NCI-H2107 (cell line): ENCODE measurements at regions not wholly inside any gene's neighbourhood (a gene's known extent, or its start where the extent isn't known, plus 50 kb on each side); places are given as distances from the start of the nearest gene placed in this dataset.
A peak's percentile ranks its signal among the peaks of the same experiment; 100 is the strongest.

Experiments
- DNase-seq: peaks from one replicate; lab custom pipeline; 2025; lab: John Stamatoyannopoulos, UW

DNA sequence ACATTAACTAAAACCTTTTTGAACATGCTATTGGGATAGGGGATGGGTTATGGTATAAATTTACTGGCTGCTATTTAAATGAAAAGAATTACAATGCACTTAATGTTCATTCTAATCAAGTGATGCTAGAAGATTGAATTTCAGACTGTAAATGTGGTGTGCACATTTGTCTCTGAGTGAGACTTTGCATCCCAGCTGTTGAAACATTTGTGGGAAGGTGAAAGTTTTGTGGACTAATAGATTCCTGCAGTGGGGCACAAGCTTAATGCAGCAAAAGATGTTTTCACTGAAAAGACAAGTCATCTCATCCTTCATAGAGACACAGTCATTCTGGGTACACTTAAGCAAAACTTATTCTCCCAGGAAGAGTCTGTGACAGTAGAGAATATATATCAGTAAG is 323.6 kb downstream of the NFIB start:
- DNase-seq, result no peak

- no peak for DNase-seq
These were observed 325.0 kb downstream of the NFIB start for GRCh38 chr9:13988944-13989343.

DNA sequence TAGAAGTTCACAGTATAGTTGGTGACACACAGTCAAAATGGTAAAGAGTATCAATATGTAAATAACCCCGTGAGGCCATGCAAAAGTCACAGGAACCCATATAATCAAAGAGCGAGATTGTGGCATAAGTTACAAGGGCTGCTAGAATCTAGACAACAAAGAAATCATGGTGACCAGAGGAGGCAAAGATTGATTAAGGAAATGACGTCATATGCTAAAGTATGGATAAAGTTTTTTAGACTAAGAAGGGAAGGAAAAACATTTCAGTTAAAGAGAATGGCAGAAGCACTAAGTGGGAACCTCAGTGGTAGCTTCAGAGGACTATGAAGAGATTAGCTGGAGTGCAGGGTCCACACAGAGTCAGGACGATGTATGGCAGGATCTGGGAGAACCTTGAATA is 330.3 kb downstream of the NFIB start:
- DNase-seq, result no peak

DNA sequence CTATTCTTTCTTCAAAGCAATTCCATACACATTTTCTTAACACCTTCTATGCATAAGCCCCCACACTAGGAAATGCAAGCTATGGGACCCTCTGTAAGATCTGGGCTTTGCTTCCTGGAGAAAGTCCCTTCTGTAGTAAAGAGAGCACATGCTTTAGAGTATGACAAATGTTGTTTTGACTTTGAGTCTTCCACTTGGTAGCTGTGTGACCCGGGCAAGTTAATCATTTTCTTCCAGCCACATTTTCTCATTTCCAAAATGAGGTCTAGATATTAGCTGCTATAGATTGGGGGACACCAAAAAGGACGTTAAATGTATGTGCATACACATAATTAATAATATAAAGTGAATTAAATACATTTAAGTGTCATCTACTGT is 334.0 kb downstream of the NFIB start:
- no peak for DNase-seq

- DNase-seq, result no peak
These were observed 338.2 kb downstream of the NFIB start for GRCh38 chr9:13975611-13976290.

DNA sequence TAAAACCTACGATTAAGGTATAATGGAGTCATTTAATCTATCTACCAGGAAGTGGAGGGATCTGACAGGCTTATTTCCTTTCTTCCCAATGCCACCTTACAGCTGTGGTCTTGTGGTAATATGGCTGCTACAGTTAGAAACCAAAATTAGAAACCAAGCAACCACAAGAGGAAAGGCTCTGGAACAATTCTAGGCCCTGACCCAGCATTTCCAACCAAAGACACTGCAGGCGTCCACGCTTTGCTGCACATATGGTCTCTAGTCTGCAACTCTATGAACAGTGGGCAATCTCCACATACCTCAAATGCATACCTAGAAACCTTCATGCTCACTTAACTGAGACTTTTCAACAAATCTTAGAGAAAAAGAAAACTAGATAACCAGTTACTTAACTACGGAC is 339.1 kb downstream of the NFIB start:
- no peak for DNase-seq

DNA sequence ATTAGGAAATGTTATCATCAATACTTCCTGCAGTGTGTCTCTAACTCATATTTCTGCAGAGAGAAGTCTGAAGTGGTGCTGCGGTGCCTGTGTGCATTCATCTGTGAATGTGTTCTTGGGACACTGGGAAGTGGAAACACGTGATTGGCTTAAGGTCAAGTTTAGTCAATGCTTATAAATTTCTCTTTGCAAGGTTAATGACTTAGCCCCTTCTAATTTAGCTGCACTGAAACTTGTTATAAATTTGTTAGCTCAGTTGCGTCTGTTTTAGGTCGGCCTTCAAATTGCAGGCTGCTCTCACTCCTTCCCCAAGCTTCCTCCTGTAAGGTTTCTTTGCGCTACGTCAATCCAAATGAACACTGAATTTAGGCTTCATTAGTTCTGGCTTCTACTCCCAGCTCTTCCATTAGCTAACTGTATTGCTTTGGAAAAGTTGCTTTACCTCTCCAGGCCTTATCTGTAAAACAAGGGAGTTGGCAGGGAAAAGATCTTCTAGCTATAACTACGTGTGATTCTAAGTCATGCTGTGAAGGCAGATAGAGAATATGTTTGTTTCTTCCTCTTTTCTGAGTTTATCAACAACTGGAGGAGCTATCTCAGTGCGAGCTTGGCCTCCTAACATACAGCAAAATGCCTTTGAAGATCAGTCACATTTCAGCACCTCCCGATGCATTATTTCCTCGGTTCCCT is 341.8 kb downstream of the NFIB start:
- no peak for DNase-seq

- no peak for DNase-seq
These were observed 342.5 kb downstream of the NFIB start for GRCh38 chr9:13971415-13971814.

DNA sequence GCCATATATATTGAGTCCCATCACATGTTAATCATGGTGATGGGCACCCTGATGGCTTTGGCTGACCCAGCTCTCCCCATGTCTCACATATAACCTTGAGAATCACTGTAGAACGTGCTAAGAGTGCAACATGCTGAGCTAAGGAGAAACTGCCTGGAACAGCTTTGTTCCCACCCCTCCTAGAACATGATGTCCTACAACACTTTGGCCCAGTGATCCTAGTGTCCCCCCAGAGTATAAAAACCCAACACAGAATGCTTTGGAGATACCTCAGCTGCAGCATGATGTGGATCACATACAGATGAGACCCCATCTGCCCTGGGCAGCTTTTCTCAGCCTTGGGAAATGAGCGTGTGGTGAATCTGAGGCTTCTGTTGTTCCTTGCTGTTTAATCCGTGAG is 343.5 kb downstream of the NFIB start:
- no peak for DNase-seq

- DNase-seq, result no peak
These were observed 343.9 kb downstream of the NFIB start for GRCh38 chr9:13970018-13970417.

DNA sequence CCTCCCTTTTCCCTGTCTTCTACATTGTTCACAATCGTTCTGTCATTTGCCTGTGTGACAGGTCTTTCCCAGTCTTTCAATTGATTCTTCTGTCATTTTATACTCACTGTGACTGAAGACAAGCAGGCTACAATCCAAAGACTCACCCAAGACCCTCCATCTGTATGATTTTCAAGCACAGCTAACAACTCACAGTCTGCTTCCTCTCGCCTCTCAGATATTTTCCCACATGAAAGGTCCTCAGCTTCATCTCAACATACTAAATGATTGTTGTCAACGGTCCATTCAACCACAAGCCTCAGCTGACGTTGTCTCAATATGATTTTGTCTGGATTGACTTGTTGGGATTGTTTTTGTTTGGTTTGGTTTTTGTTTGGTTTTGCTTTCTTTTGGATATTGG is 346.5 kb downstream of the NFIB start:
- DNase-seq, result no peak

DNA sequence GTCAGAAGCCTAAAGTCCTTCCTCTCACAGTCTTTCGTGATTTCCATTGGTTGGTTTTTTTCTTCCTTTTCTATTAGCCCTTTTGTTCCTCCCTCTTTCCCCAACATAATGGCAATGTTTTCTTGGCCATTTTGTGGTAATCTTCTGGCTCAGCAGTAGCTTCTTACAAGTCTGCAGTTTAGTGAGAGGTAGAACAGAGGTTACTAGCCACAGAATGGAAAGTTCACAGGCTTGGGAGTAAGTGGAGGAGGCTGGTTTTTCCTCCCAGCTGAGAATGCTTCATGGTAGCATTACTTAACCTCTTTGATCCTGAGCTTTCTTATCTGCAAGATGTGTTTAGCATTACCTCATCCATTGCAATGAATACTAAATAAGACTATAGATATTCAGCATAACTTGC is 346.9 kb downstream of the NFIB start:
- DNase-seq, result no peak

GRCh38 chr9:13963005-13963653 is 350.8 kb downstream of the NFIB start:
- no peak for DNase-seq

DNA sequence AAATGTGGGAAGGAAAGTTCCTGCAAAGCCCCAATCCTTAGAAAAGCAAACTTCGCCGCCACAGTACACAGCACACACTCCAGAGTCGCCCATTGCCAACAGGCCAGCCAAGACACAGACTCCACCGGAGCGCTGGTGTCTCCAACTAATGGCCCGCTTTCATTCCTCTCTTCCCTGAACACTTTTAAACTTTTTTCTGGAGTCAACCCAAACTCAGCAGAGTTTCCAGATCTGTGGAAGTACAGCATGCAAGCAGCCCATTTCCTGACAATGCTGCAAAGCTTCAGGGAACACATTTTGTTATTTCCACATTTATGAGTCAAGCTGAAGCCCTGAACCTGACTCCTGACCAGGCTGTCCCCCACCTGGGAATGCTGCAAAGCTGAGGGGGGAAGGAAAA is 351.9 kb downstream of the NFIB start:
- no peak for DNase-seq

GRCh38 chr9:13960011-13960765 is 353.8 kb downstream of the NFIB start:
- DNase-seq, result no peak

DNA sequence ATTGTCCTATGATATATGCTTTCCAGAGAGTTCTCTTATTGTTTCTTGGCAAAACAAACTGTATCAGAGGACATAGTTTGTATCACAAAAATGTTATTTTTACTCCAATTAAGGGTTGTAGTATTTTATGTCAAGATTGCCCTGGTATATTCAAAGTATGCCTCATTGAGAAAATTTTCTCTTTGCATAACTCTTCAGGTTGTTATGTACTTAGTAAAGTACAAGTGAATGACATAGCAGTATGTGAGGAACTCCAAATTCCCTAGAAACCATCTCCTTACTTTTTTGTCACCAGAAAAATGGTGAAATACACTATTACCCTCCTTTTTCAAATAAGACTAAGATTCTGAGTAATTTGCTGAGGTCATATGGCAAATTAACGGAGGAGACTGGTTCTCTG is 355.3 kb downstream of the NFIB start:
- DNase-seq, result no peak

DNA sequence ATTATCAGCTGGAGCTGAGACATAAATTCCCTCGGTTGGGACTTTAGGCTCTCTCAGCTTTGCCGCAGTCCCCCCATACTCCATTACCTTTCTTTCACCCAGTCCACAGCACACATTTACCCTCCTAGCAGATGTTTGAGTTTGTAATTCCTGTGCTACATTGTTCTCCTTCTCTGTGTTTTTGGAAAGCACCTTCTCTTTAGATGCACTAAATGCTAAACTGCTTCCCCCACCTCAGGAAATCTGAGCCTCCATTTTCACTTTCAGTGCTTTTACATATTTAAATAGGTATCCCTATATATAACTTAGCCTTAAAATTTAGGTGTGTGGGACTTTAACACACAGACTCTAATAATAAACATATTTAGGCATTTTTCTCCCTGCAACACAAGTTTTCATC is 356.9 kb downstream of the NFIB start:
- DNase-seq, result no peak

DNA sequence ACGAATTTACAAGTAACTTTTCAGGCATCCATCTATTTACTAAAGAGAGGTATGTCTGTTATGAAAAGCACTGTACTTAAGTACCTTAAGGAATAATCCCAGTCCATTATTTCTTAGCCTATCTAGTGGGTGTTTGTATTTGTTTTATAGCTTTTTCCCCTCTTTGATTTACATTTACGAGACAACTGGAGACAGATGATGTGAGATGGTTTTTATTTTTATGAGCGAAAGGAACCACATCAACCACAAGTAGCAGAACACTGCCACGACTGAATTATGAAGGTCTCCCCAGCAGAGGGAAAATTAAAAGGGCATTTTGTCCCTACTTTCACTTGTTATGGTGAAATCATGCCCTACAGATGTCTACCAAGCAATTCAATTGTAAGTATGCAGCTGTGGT is 357.8 kb downstream of the NFIB start:
- no peak for DNase-seq

GRCh38 chr9:13952906-13953305 is 361.0 kb downstream of the NFIB start:
- DNase-seq, result peak; percentile 85

- DNase-seq, result no peak
These were observed 365.9 kb downstream of the NFIB start for GRCh38 chr9:13948037-13948436.

GRCh38 chr9:13943176-13943575 is 370.8 kb downstream of the NFIB start:
- no peak for DNase-seq

DNA sequence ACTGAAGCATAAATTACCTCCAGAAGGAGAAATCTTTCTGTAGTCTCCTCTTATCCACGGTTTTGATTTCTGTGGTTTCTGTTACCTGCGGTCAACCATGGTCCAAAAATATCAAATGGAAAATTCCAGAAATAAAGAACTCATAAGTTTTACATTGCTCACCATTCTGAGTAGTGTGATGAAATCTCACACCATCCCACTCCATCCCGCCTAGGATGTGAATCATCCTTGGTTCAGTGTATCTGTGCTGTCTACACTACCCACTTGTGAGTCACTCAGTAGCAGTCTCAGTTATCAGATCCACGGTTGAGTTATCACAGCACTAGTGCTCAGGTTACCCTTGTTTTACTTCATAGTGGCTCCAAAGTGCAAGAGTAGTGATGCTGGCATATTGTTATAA is 371.2 kb downstream of the NFIB start:
- DNase-seq, result peak; percentile 37

- no peak for DNase-seq
These were observed 371.7 kb downstream of the NFIB start for GRCh38 chr9:13942201-13942600.
